Body of pancreas (tissue), 4 donors: ENCODE measurements at regions not wholly inside any gene's neighbourhood (a gene's known extent, or its start where the extent isn't known, plus 50 kb on each side); places are given as distances from the start of the nearest gene placed in this dataset.

ENCODE experiments used
- CTCF ChIP-seq, 7 experiments: fragments of 450-650 bp in 4 of 7; fragments of 200-600 bp in 3 of 7; sonication (generic) in 3 of 7; IDR thresholded peaks; one replicate each; pipeline ENCODE4 v1.5.1; 2016 to 2019; ENCODE audit warnings: antibody characterized with exemption in 7 of 7
- POLR2A ChIP-seq, 3 donors: fragments of 450-650 bp; IDR thresholded peaks; one replicate each; pipeline ENCODE4 v1.6.1; 2016; ENCODE audit warnings: antibody characterized with exemption in 3 of 3, mild to moderate bottlenecking in 2 of 3

GRCh38 chr13:90049989-90050671 is 1297.4 kb upstream of the MIR17HG start:
- TF ChIP-seq POLR2A (IDR thresholded peaks at IDR 0.05) (no peak), CTCF (IDR thresholded peaks at IDR 0.05) (no peak)
